ENCODE measurements at regions not wholly inside any gene's neighbourhood (a gene's known extent, or its start where the extent isn't known, plus 50 kb on each side); places are given as distances from the start of the nearest gene placed in this dataset.

- H3K4me3 ChIP-seq (ENCODE audit: low read depth, low read length) = no peak overlapping the region
- no peak for TF ChIP-seq CTCF (IDR thresholded peaks at IDR 0.05; ENCODE audit: insufficient read depth, low read depth, low read length, missing control alignments)
- DNase-seq (ENCODE audit: low read depth) = no peak
Measured at GRCh38 chr7:112891698-112892097, 101.5 kb upstream of the TMEM168 start.

- H3K4me3 ChIP-seq (ENCODE audit: low read depth, low read length) = no peak overlapping the region
- no peak for TF ChIP-seq CTCF (IDR thresholded peaks at IDR 0.05; ENCODE audit: insufficient read depth, low read depth, low read length, missing control alignments)
- DNase-seq (ENCODE audit: low read depth) = no peak
Measured at GRCh38 chr7:112889834-112890438, 99.7 kb upstream of the TMEM168 start.

GRCh38 chr7:112889268-112889667 lies 99.1 kb upstream of the TMEM168 start:
- DNase-seq (ENCODE audit: low read depth) = no peak
- no peak for TF ChIP-seq CTCF (IDR thresholded peaks at IDR 0.05; ENCODE audit: insufficient read depth, low read depth, low read length, missing control alignments)
- H3K4me3 ChIP-seq (ENCODE audit: low read depth, low read length) = no peak overlapping the region

GRCh38 chr7:112888781-112889180 lies 98.6 kb upstream of the TMEM168 start:
- no peak overlapping the region for H3K4me3 ChIP-seq (ENCODE audit: low read depth, low read length)
- no peak for TF ChIP-seq CTCF (IDR thresholded peaks at IDR 0.05; ENCODE audit: insufficient read depth, low read depth, low read length, missing control alignments)
- DNase-seq (ENCODE audit: low read depth) = no peak

- DNase-seq (ENCODE audit: low read depth) = no peak
- no peak for TF ChIP-seq CTCF (IDR thresholded peaks at IDR 0.05; ENCODE audit: insufficient read depth, low read depth, low read length, missing control alignments)
- H3K4me3 ChIP-seq (ENCODE audit: low read depth, low read length) = no peak overlapping the region
Measured at GRCh38 chr7:112887976-112888375, 97.8 kb upstream of the TMEM168 start.

- no peak overlapping the region for H3K4me3 ChIP-seq (ENCODE audit: low read depth, low read length)
- no peak for DNase-seq (ENCODE audit: low read depth)
- TF ChIP-seq CTCF (IDR thresholded peaks at IDR 0.05; ENCODE audit: insufficient read depth, low read depth, low read length, missing control alignments) = no peak
Measured at GRCh38 chr7:112887337-112887736, 97.1 kb upstream of the TMEM168 start.

GRCh38 chr7:112886208-112886607 lies 96.0 kb upstream of the TMEM168 start:
- no peak overlapping the region for H3K4me3 ChIP-seq (ENCODE audit: low read depth, low read length)
- TF ChIP-seq CTCF (IDR thresholded peaks at IDR 0.05; ENCODE audit: insufficient read depth, low read depth, low read length, missing control alignments) = no peak
- DNase-seq (ENCODE audit: low read depth) = no peak
